ENCODE measurements at regions not wholly inside any gene's neighbourhood (a gene's known extent, or its start where the extent isn't known, plus 50 kb on each side); places are given as distances from the start of the nearest gene placed in this dataset.

DNA sequence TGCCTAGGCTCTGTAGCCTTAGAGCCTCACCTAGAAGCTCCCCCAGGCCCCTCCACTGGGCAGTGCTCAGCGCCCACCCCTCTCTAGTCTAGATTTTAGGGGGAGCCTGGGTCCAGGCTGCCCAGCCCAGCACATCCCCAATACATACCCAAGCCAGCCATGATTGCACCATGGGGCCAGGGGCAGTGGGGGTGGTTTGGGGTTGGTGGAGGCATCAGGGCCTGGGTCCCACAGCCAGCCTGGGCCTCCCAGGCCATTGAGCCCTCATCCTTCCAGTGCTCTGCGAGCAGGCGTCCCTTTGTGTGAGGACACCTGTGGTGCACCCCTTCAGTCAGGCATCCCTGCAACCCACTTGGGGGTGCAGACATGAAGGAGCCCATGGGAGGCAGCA lies 76.9 kb upstream of the RET start:
- Histone ChIP-seq H3K4me3 (ENCODE audit: control insufficient read depth in 2 of 3, extremely low read depth in 1 of 3, insufficient read depth in 2 of 3, low read depth in 1 of 3, low read length in 3 of 3) (no peak overlapping the region), H3K4me1 (ENCODE audit: control insufficient read depth, extremely low read depth, insufficient read depth, low read length) (no peaks in the 10 kb centered on the region), H3K9me1 (ENCODE audit: control insufficient read depth, extremely low read depth, insufficient read depth, low read length) (no peaks in the 10 kb centered on the region), H3K27ac (ENCODE audit: control insufficient read depth, insufficient read depth, low read length) (no peak overlapping the region), H4K20me1 (ENCODE audit: control insufficient read depth, extremely low read depth, insufficient read depth, low read length) (no peaks in the 10 kb centered on the region), H2AFZ (ENCODE audit: control insufficient read depth, low read length) (no peak overlapping the region), H3K4me2 (ENCODE audit: control insufficient read depth, extremely low read depth, insufficient read depth, low read depth, low read length) (no peak overlapping the region), H3K9ac (ENCODE audit: control insufficient read depth, extremely low read depth, insufficient read depth, low read length) (no peak overlapping the region), H3K36me3 (ENCODE audit: control insufficient read depth in 2 of 2, extremely low read depth in 1 of 2, insufficient read depth in 2 of 2, low read length in 2 of 2) (no peaks in the 10 kb centered on the region), H3K79me2 (ENCODE audit: control insufficient read depth, insufficient read depth, low read length) (no peaks in the 10 kb centered on the region), H3K9me3 (ENCODE audit: control insufficient read depth, low read depth, low read length) (no peaks in the 10 kb centered on the region), H3K27me3 (ENCODE audit: control insufficient read depth, extremely low read depth, insufficient read depth, low read length) (peaks cover 7% of the 10 kb centered on the region)
- dilution Hi-C loops (cut with MboI; ENCODE audit: extremely low pct_ligation_motif_present, low sequenced_read_pairs) = no loop called here
- TF ChIP-seq, protein P1, sequence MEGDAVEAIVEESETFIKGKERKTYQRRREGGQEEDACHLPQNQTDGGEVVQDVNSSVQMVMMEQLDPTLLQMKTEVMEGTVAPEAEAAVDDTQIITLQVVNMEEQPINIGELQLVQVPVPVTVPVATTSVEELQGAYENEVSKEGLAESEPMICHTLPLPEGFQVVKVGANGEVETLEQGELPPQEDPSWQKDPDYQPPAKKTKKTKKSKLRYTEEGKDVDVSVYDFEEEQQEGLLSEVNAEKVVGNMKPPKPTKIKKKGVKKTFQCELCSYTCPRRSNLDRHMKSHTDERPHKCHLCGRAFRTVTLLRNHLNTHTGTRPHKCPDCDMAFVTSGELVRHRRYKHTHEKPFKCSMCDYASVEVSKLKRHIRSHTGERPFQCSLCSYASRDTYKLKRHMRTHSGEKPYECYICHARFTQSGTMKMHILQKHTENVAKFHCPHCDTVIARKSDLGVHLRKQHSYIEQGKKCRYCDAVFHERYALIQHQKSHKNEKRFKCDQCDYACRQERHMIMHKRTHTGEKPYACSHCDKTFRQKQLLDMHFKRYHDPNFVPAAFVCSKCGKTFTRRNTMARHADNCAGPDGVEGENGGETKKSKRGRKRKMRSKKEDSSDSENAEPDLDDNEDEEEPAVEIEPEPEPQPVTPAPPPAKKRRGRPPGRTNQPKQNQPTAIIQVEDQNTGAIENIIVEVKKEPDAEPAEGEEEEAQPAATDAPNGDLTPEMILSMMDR (optimal IDR thresholded peaks at IDR 0.05 in 1 of 3, IDR thresholded peaks at IDR 0.05 in 1 of 3, conservative IDR thresholded peaks at IDR 0.05 in 1 of 3; ENCODE audit: extremely low read depth in 1 of 3, insufficient read depth in 2 of 3, low read length in 3 of 3) = no peak
- TF ChIP-seq EZH2 (IDR thresholded peaks at IDR 0.05; ENCODE audit: low read length) = no peak
- DNase-seq (ENCODE audit: low read depth, low spot score) (no peak), FAIRE-seq (no peak)

GRCh38 chr10:43000651-43001426 lies 76.0 kb upstream of the RET start:
- Histone ChIP-seq H3K9ac (ENCODE audit: control insufficient read depth, extremely low read depth, insufficient read depth, low read length) (no peak overlapping the region), H3K4me1 (ENCODE audit: control insufficient read depth, extremely low read depth, insufficient read depth, low read length) (no peaks in the 10 kb centered on the region), H3K4me2 (ENCODE audit: control insufficient read depth, extremely low read depth, insufficient read depth, low read depth, low read length) (no peak overlapping the region), H3K36me3 (ENCODE audit: control insufficient read depth in 2 of 2, extremely low read depth in 1 of 2, insufficient read depth in 2 of 2, low read length in 2 of 2) (no peaks in the 10 kb centered on the region), H3K4me3 (ENCODE audit: control insufficient read depth in 2 of 3, extremely low read depth in 1 of 3, insufficient read depth in 2 of 3, low read depth in 1 of 3, low read length in 3 of 3) (no peak overlapping the region), H3K9me1 (ENCODE audit: control insufficient read depth, extremely low read depth, insufficient read depth, low read length) (no peaks in the 10 kb centered on the region), H3K79me2 (ENCODE audit: control insufficient read depth, insufficient read depth, low read length) (no peaks in the 10 kb centered on the region), H3K9me3 (ENCODE audit: control insufficient read depth, low read depth, low read length) (no peaks in the 10 kb centered on the region), H4K20me1 (ENCODE audit: control insufficient read depth, extremely low read depth, insufficient read depth, low read length) (no peaks in the 10 kb centered on the region), H3K27ac (ENCODE audit: control insufficient read depth, insufficient read depth, low read length) (no peak overlapping the region), H3K27me3 (ENCODE audit: control insufficient read depth, extremely low read depth, insufficient read depth, low read length) (peaks cover 7% of the 10 kb centered on the region), H2AFZ (ENCODE audit: control insufficient read depth, low read length) (no peak overlapping the region)
- dilution Hi-C loops (cut with MboI; ENCODE audit: extremely low pct_ligation_motif_present, low sequenced_read_pairs) = no loop called here
- TF ChIP-seq, protein P1 (optimal IDR thresholded peaks at IDR 0.05 in 1 of 3, IDR thresholded peaks at IDR 0.05 in 1 of 3, conservative IDR thresholded peaks at IDR 0.05 in 1 of 3; ENCODE audit: extremely low read depth in 1 of 3, insufficient read depth in 2 of 3, low read length in 3 of 3) = no peak
- no peak for TF ChIP-seq EZH2 (IDR thresholded peaks at IDR 0.05; ENCODE audit: low read length)
- FAIRE-seq = no peak
- DNase-seq (ENCODE audit: low read depth, low spot score) = no peak
